Heart right ventricle (tissue), 16 donors: ENCODE measurements at regions not wholly inside any gene's neighbourhood (a gene's known extent, or its start where the extent isn't known, plus 50 kb on each side); places are given as distances from the start of the nearest gene placed in this dataset.

Source experiments
- ATAC-seq, 8 donors: fragments of 200-7000 bp; cut with Tn5 transposase; one replicate each; pipeline ENCODE4 v1.9.1; 2020; ENCODE audit warnings: mild to moderate bottlenecking in 8 of 8, moderate library complexity in 8 of 8, moderate number of reproducible peaks in 1 of 8
- DNase-seq, 2 donors: peaks; one replicate each; pipeline ENCODE4 v3.0.0-alpha.2; 2020
- H3K27ac ChIP-seq, 10 donors: fragments of 200-600 bp; sonication (generic) in 2 of 10; one replicate each; pipeline versions ENCODE4 v1.5.0 to v1.8.0; 2020 to 2022; ENCODE audit warnings: mild to moderate bottlenecking in 3 of 10
- H3K27me3 ChIP-seq, 7 donors: fragments of 200-600 bp; one replicate each; pipeline ENCODE4 v1.8.0; 2021 to 2022; ENCODE audit warnings: mild to moderate bottlenecking in 2 of 7
- H3K36me3 ChIP-seq, 9 donors: fragments of 200-600 bp; sonication (generic) in 1 of 9; one replicate each; pipeline versions ENCODE4 v1.5.0 to v1.8.0; 2020 to 2022; ENCODE audit warnings: mild to moderate bottlenecking in 2 of 9
- H3K4me1 ChIP-seq, 9 donors: fragments of 200-600 bp; sonication (generic) in 1 of 9; one replicate each; pipeline versions ENCODE4 v1.5.0 to v1.8.0; 2020 to 2022; ENCODE audit warnings: mild to moderate bottlenecking in 4 of 9
- H3K4me3 ChIP-seq, 10 donors: fragments of 200-600 bp; sonication (generic) in 2 of 10; one replicate each; pipeline versions ENCODE4 v1.5.0 to v1.8.0; 2020 to 2022; ENCODE audit warnings: mild to moderate bottlenecking in 7 of 10, moderate library complexity in 2 of 10
- H3K9me3 ChIP-seq, 11 donors: fragments of 200-600 bp in 10 of 11; sonication (generic) in 2 of 11; one replicate each; pipeline versions ENCODE4 v1.5.0 to v1.8.0; 2013 to 2022; ENCODE audit warnings: mild to moderate bottlenecking in 2 of 11, control low read depth in 1 of 11, moderate library complexity in 1 of 11
- CTCF ChIP-seq, 9 donors: fragments of 200-600 bp; sonication (generic) in 2 of 9; IDR thresholded peaks; one replicate each; pipeline versions ENCODE4 v1.5.0 to v1.8.0; 2021 to 2022; ENCODE audit warnings: antibody characterized with exemption in 9 of 9, mild to moderate bottlenecking in 5 of 9, moderate library complexity in 1 of 9
- WGBS, 2 donors: extraction: QIAGEN DNeasy Blood & Tissue Kit; methylation state at CpG; one replicate each; pipeline ENCODE4 v1.1.7; 2013; ENCODE audit warnings: inconsistent platforms in 1 of 2; 5-methylcytosine and 5-hydroxymethylcytosine counted together
- intact Hi-C, 10 donors: fragments of 100-400 bp; cut with DNase I; formaldehyde crosslinking; loops; one replicate each; pipeline versions ENCODE4 v1.11.1 to v1.14.2; 2022
- donor health status: Arrhythmogenic right ventricular cardiomyopathy.
- donor health status: ischemic (EF 13 %, LVEDD 7.1; RV severe dilation, severe dysfunction).
- donor health status: healthy with polysubstance abuse.
- donor health status: DM: no; HTN: yes; CAD: no.
- donor health status: DM: no; HTN: no; CAD: no.
- donor health status: ischemic (EF 25% LVEDD 6.9; RV normal size, moderate dysfunction).
- donor health status: ischemic (EF 25% LVEDD 5.7; RV mildly dilated, moderate dysfunction).
- donor health status: healthy.
- donor health status: DM: yes; HTN: yes; CAD: no.
- donor health status: Ischemic cardiomyopathy.
- donor health status: ischemic (EF 35%, LVEDD 5.7; RV mildly dilated, moderate dysfunction).
- donor health status: nonischemic (EF 11% LVEDD 7.7; RV severe dilation, severe dysfunction).
- donor health status: DM: yes; HTN: yes; CAD: no.
- donor health status: PGD.
- donor health status: ischemic (EF 29% LVEDD 5.4; RV normal size, mild dysfunction).
- donor health status: nonischemic (EF 23%, LVEDD 6.1; RV moderate dilation, normal function).

- ATAC-seq (no peak), DNase-seq (no peak)
- intact Hi-C loops: loop anchor here in 1 of 10 donors (10.0 kb wide), 1 partner anchor 58 kb away; no protein-coding TSS in a partner anchor
- Histone ChIP-seq H3K4me3 (no peak overlapping the region), H3K36me3 (no peaks in the 10 kb centered on the region), H3K27me3 (no peaks in the 10 kb centered on the region), H3K9me3 (peaks cover 0 to 3% (median 0%) of the 10 kb centered on the region in 11 donors), H3K27ac (no peak overlapping the region), H3K4me1 (no peaks in the 10 kb centered on the region)
- no peak for TF ChIP-seq CTCF (IDR thresholded peaks at IDR 0.05)
Measured at GRCh38 chr18:27467073-27467472, 282.0 kb upstream of the CHST9 start.

- H3K4me1 ChIP-seq: no peaks in the 10 kb centered on the region
- ATAC-seq (no peak), DNase-seq (no peak)
- WGBS, 2 donors: 61 to 66% methylated on average over 1 of the region's 1 CpG
- no peaks in the 10 kb centered on the region for H3K27me3 ChIP-seq
- H3K36me3 ChIP-seq: no peaks in the 10 kb centered on the region
- H3K27ac ChIP-seq: no peak overlapping the region
- intact Hi-C loops: loop anchor here in 1 of 10 donors (10.0 kb wide), 1 partner anchor 63 kb away; no protein-coding TSS in a partner anchor
- H3K9me3 ChIP-seq: peaks cover 0 to 3% (median 0%) of the 10 kb centered on the region in 11 donors
- no peak overlapping the region for H3K4me3 ChIP-seq
- no peak for TF ChIP-seq CTCF (IDR thresholded peaks at IDR 0.05)
Measured at GRCh38 chr18:27461957-27462356, 276.8 kb upstream of the CHST9 start.

- intact Hi-C loops: no loop called here
- TF ChIP-seq CTCF (IDR thresholded peaks at IDR 0.05): no peak
- no peaks in the 10 kb centered on the region for H3K36me3 ChIP-seq
- no peak overlapping the region for H3K27ac ChIP-seq
- H3K4me3 ChIP-seq: no peak overlapping the region
- H3K9me3 ChIP-seq: peaks cover 0 to 14% (median 5%) of the 10 kb centered on the region in 11 donors
- H3K4me1 ChIP-seq: no peaks in the 10 kb centered on the region
- no peaks in the 10 kb centered on the region for H3K27me3 ChIP-seq
- DNase-seq: no peak
- ATAC-seq: no peak
- WGBS, 2 donors: 78 to 84% methylated on average over 7 of the region's 7 CpGs
Measured at GRCh38 chr18:27449104-27449503, 264.0 kb upstream of the CHST9 start.

GRCh38 chr18:27447930-27448329 lies 262.8 kb upstream of the CHST9 start:
- H3K9me3 ChIP-seq: peaks cover 0 to 14% (median 5%) of the 10 kb centered on the region in 11 donors
- WGBS, 2 donors: 69 to 70% methylated on average over 2 of the region's 2 CpGs
- H3K4me1 ChIP-seq: no peaks in the 10 kb centered on the region
- no peaks in the 10 kb centered on the region for H3K36me3 ChIP-seq
- no peak overlapping the region for H3K4me3 ChIP-seq
- DNase-seq (no peak), ATAC-seq (no peak)
- intact Hi-C loops: no loop called here
- no peaks in the 10 kb centered on the region for H3K27me3 ChIP-seq
- no peak for TF ChIP-seq CTCF (IDR thresholded peaks at IDR 0.05)
- H3K27ac ChIP-seq: no peak overlapping the region
